NCI-H1105 (cell line): ENCODE measurements at regions not wholly inside any gene's neighbourhood (a gene's known extent, or its start where the extent isn't known, plus 50 kb on each side); places are given as distances from the start of the nearest gene placed in this dataset.

ENCODE experiments used
- DNase-seq: peaks from one replicate; lab custom pipeline; 2025; lab: John Stamatoyannopoulos, UW

- no peak for DNase-seq
Measured at GRCh38 chr7:46446151-46446550, 525.1 kb upstream of the IGFBP3 start.

- DNase-seq, result no peak
Measured at GRCh38 chr7:46444256-46444655, 523.2 kb upstream of the IGFBP3 start.

GRCh38 chr7:46440186-46440585, 519.1 kb upstream of the IGFBP3 start:
- DNase-seq, result no peak

- no peak for DNase-seq
Measured at GRCh38 chr7:46432708-46433107, 511.6 kb upstream of the IGFBP3 start.

GRCh38 chr7:46428295-46428694, 507.2 kb upstream of the IGFBP3 start:
- DNase-seq, result no peak

GRCh38 chr7:46424934-46425333, 503.9 kb upstream of the IGFBP3 start:
- DNase-seq, result no peak

GRCh38 chr7:46421441-46422230, 500.6 kb upstream of the IGFBP3 start:
- no peak for DNase-seq

GRCh38 chr7:46414946-46415345, 493.9 kb upstream of the IGFBP3 start:
- no peak for DNase-seq

GRCh38 chr7:46411236-46411635, 490.2 kb upstream of the IGFBP3 start:
- no peak for DNase-seq

- no peak for DNase-seq
Measured at GRCh38 chr7:46407125-46407524, 486.1 kb upstream of the IGFBP3 start.

- no peak for DNase-seq
Measured at GRCh38 chr7:46397591-46397990, 476.5 kb upstream of the IGFBP3 start.

GRCh38 chr7:46396481-46396880, 475.4 kb upstream of the IGFBP3 start:
- DNase-seq, result no peak

GRCh38 chr7:46393142-46393541, 472.1 kb upstream of the IGFBP3 start:
- DNase-seq, result no peak

- DNase-seq, result no peak
Measured at GRCh38 chr7:46391231-46392201, 470.4 kb upstream of the IGFBP3 start.

GRCh38 chr7:46390042-46390441, 469.0 kb upstream of the IGFBP3 start:
- DNase-seq, result no peak

GRCh38 chr7:46389146-46389545, 468.1 kb upstream of the IGFBP3 start:
- DNase-seq, result no peak

- no peak for DNase-seq
Measured at GRCh38 chr7:46387646-46388045, 466.6 kb upstream of the IGFBP3 start.

GRCh38 chr7:46386428-46387399, 465.6 kb upstream of the IGFBP3 start:
- DNase-seq, result no peak

- no peak for DNase-seq
Measured at GRCh38 chr7:46385662-46386309, 464.7 kb upstream of the IGFBP3 start.

- no peak for DNase-seq
Measured at GRCh38 chr7:46383605-46384004, 462.5 kb upstream of the IGFBP3 start.

- DNase-seq, result peak; percentile 68
Measured at GRCh38 chr7:46369933-46370654, 449.0 kb upstream of the IGFBP3 start.
